ENCODE measurements at regions not wholly inside any gene's neighbourhood (a gene's known extent, or its start where the extent isn't known, plus 50 kb on each side); places are given as distances from the start of the nearest gene placed in this dataset.

DNA sequence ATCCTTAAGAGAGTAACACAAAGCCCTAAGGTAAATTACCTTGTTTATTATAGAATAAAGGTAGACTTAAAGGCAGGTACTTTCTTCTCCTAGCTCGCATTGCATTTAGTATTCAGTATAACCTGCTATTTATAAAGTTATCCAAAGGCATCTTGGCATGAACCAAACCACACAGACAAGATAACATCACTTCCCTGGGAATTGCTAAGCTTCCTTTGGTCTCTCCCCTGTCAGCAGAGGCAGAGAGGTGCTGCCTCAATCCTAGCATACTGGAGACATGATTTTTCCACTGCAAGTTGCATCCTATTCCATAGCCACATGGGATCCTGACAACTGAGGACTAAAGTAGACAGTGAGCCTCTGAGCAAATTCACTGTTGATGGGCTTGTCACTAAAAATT lies 101.7 kb upstream of the IL6 start:
- TF ChIP-seq, protein P1, sequence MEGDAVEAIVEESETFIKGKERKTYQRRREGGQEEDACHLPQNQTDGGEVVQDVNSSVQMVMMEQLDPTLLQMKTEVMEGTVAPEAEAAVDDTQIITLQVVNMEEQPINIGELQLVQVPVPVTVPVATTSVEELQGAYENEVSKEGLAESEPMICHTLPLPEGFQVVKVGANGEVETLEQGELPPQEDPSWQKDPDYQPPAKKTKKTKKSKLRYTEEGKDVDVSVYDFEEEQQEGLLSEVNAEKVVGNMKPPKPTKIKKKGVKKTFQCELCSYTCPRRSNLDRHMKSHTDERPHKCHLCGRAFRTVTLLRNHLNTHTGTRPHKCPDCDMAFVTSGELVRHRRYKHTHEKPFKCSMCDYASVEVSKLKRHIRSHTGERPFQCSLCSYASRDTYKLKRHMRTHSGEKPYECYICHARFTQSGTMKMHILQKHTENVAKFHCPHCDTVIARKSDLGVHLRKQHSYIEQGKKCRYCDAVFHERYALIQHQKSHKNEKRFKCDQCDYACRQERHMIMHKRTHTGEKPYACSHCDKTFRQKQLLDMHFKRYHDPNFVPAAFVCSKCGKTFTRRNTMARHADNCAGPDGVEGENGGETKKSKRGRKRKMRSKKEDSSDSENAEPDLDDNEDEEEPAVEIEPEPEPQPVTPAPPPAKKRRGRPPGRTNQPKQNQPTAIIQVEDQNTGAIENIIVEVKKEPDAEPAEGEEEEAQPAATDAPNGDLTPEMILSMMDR (IDR thresholded peaks at IDR 0.05 in 2 of 3, conservative IDR thresholded peaks at IDR 0.05 in 1 of 3; ENCODE audit: borderline replicate concordance in 1 of 3, insufficient read depth in 1 of 3, low read depth in 2 of 3, low read length in 2 of 3) = no peak
- TF ChIP-seq POLR2A (IDR thresholded peaks at IDR 0.05; ENCODE audit: borderline replicate concordance, extremely low read depth, insufficient read depth, insufficient read length) = no peak
- TF ChIP-seq SP1 (IDR thresholded peaks at IDR 0.05; ENCODE audit: low read depth) = no peak

All from HCT116 (cell line).